K562 (cell line): ENCODE measurements at regions not wholly inside any gene's neighbourhood (a gene's known extent, or its start where the extent isn't known, plus 50 kb on each side); places are given as distances from the start of the nearest gene placed in this dataset.

Source experiments
- ATAC-seq: fragments of 200-7000 bp; cut with Tn5 transposase; 3 replicates; pipeline ENCODE4 v1.9.1; 2020; ENCODE audit warnings: moderate library complexity
- BruUV-seq: library from RNA; stranded (reverse); fragments of 400-500 nt; replicated peaks from 2 replicates; lab custom pipeline; 2021; lab: Mats Ljungman, UMichigan
- CTCF ChIA-PET: fragments of 300-600 bp; formaldehyde crosslinking; extraction: SDS; loops from one replicate; lab custom pipeline; 2021; ENCODE audit warnings: low intra/inter-chr PET ratio; lab: Yijun Ruan, JAX
- POLR2A ChIA-PET: fragments of 300-600, 350-650 bp; sonication (Branson Sonifier 250); formaldehyde crosslinking; extraction: SDS; loops from one replicate; lab custom pipeline; 2021; ENCODE audit warnings: antibody characterized with exemption, inconsistent platforms; lab: Yijun Ruan, JAX
- DNase-seq, 4 experiments: peaks; one replicate each; pipeline versions ENCODE4 v3.0.0 to v3.0.0-alpha.2; 2011 to 2018; ENCODE audit warnings: low spot score in 3 of 4, mixed read lengths in 3 of 4; ENCODE audit errors: extremely low read depth in 1 of 4
- FAIRE-seq: peaks from 2 replicates; lab custom pipeline; 2011; peaks lifted over from hg19 to GRCh38; lab: Jason Lieb, UNC
- H2AFZ ChIP-seq: 2 replicates; pipeline ENCODE4 v1.6.0; 2011; ENCODE audit warnings: low read depth, low read length, control low read depth, inconsistent platforms
- H3K27ac ChIP-seq: fragments of 200-600 bp; 3 replicates; pipeline ENCODE4 v1.8.0; 2011; ENCODE audit warnings: low read depth, mild to moderate bottlenecking, control low read depth, inconsistent platforms, low read length, moderate library complexity, mixed read lengths; ENCODE audit errors: extremely low read depth
- H3K27me3 ChIP-seq, 2 experiments: fragments of 300-600 bp in 1 of 2; 2 replicates in 1 of 2; 3 replicates in 1 of 2; pipeline versions ENCODE4 v1.6.0 to v1.8.0; 2011; ENCODE audit warnings: inconsistent platforms in 2 of 2, low read length in 2 of 2, mild to moderate bottlenecking in 1 of 2, mixed read lengths in 1 of 2, moderate library complexity in 1 of 2; ENCODE audit not compliant: control insufficient read depth in 2 of 2, insufficient read depth in 2 of 2
- H3K36me3 ChIP-seq: fragments of 300-600 bp; 3 replicates; pipeline ENCODE4 v1.8.0; 2011; ENCODE audit warnings: mild to moderate bottlenecking, low read length, inconsistent platforms; ENCODE audit not compliant: control insufficient read depth, insufficient read depth
- H3K4me1 ChIP-seq, 2 experiments: fragments of 200-600 bp in 1 of 2; replicated peaks in 1 of 2; 2 replicates in 1 of 2; 3 replicates in 1 of 2; pipeline versions ENCODE4 v1.5.1 to v1.8.0; 2011; ENCODE audit warnings: inconsistent platforms in 2 of 2, low read length in 2 of 2, mild to moderate bottlenecking in 1 of 2, mixed read lengths in 1 of 2, moderate library complexity in 1 of 2; ENCODE audit not compliant: control insufficient read depth in 2 of 2, insufficient read depth in 2 of 2
- H3K4me2 ChIP-seq: 2 replicates; pipeline ENCODE4 v1.6.1; 2011; ENCODE audit warnings: low read length, control low read depth, inconsistent platforms, mixed read lengths; ENCODE audit not compliant: insufficient read depth
- H3K4me3 ChIP-seq: fragments of 200-600 bp; sonication (generic), shearing (Covaris generic); 2 replicates; pipeline ENCODE4 v1.5.1; 2016; ENCODE audit warnings: control low read depth, inconsistent platforms
- H3K79me2 ChIP-seq: fragments of 200-600 bp; 3 replicates; pipeline ENCODE4 v1.8.0; 2011; ENCODE audit warnings: low read length, inconsistent platforms; ENCODE audit not compliant: control insufficient read depth, insufficient read depth
- H3K9ac ChIP-seq, 2 experiments: 2 replicates each; pipeline versions ENCODE4 v1.6.0 to v1.6.1; 2011; ENCODE audit warnings: low read depth in 2 of 2, low read length in 2 of 2, control low read depth in 1 of 2, inconsistent platforms in 1 of 2, mild to moderate bottlenecking in 1 of 2, mixed read lengths in 1 of 2; ENCODE audit not compliant: insufficient read depth in 1 of 2
- H3K9me1 ChIP-seq: one replicate; pipeline ENCODE4 v1.6.0; 2011; ENCODE audit warnings: inconsistent platforms, mild to moderate bottlenecking, low read length, moderate library complexity; ENCODE audit not compliant: control insufficient read depth, insufficient read depth
- H3K9me3 ChIP-seq: replicated peaks from 2 replicates; pipeline ENCODE4 v1.5.1; 2011; ENCODE audit warnings: low read depth, low read length, inconsistent platforms; ENCODE audit not compliant: control insufficient read depth, insufficient read depth
- H4K20me1 ChIP-seq: replicated peaks from 2 replicates; pipeline ENCODE4 v1.6.1; 2011; ENCODE audit warnings: low read length, inconsistent platforms, mixed read lengths; ENCODE audit not compliant: control insufficient read depth, insufficient read depth
- CHD7 ChIP-seq: fragments of 200-600 bp; sonication (generic); IDR thresholded peaks from one replicate; pipeline ENCODE4 v1.6.1; 2012; ENCODE audit warnings: mild to moderate bottlenecking, low read depth, low read length, inconsistent platforms
- MAFF ChIP-seq: IDR thresholded peaks from 2 replicates; pipeline ENCODE4 v1.6.1; 2012; ENCODE audit warnings: low read length, improper control_type of control experiment
- ZNF740 ChIP-seq, 3 experiments: fragments of 200-800 bp in 1 of 3; sonication (Bioruptor generic) in 1 of 3; sonication (generic) in 1 of 3; formaldehyde crosslinking in 1 of 3; IDR thresholded peaks; 2 replicates each; pipeline versions ENCODE4 v1.6.1 to v1.8.0; 2016 to 2022; ENCODE audit warnings: mild to moderate bottlenecking in 2 of 3, missing compliant biosample characterization in 2 of 3, missing genetic modification characterization in 2 of 3, missing genetic modification reagents in 1 of 3
- in situ Hi-C: fragments of 300-500 bp; cut with MboI; formaldehyde crosslinking; loops from 4 replicates; pipeline ENCODE4 v1.15.0; 2018; ENCODE audit warnings: inconsistent platforms, mixed read lengths
- intact Hi-C: fragments of 100-400 bp; cut with micrococcal nuclease; formaldehyde crosslinking; loops from 2 replicates; pipeline ENCODE4 v1.14.2; 2022

GRCh38 chr12:83893101-83893500 is 1019.5 kb downstream of the SLC6A15 start (continued):
- TF ChIP-seq ZNF740 (CRISPR knock-in tag; IDR thresholded peaks at IDR 0.05) (no peak), ZNF740 (tag; IDR thresholded peaks at IDR 0.05) (no peak)

GRCh38 chr12:83889745-83890144 is 1022.9 kb downstream of the SLC6A15 start:
- intact Hi-C loops, result no loop called here
- TF ChIP-seq MAFF (no peak), CHD7 (no peak)

More at GRCh38 chr12:83889745-83890144, 1022.9 kb downstream of the SLC6A15 start:
- in situ Hi-C loops, result no loop called here
- DNase-seq, result no peak
- Histone ChIP-seq H3K79me2 (no peaks in the 10 kb centered on the region), H3K9ac (no peak overlapping the region), H3K36me3 (no peaks in the 10 kb centered on the region), H3K9me1 (no peaks in the 10 kb centered on the region), H3K27ac (no peak overlapping the region), H3K4me3 (no peak overlapping the region), H3K4me2 (no peak overlapping the region), H3K4me1 (no peaks in the 10 kb centered on the region), H3K9me3 (peaks cover 2% of the 10 kb centered on the region; the same call in 1 of the 2 replicates), H4K20me1 (no peaks in the 10 kb centered on the region), H3K27me3 (no peaks in the 10 kb centered on the region), H2AFZ (no peak overlapping the region)
- no TSS peak for BruUV-seq
- no peak for ATAC-seq
- ChIA-PET POLR2A (no interaction called here), CTCF (no interaction called here)
- FAIRE-seq, result no peak
